Stimulated activated CD4-positive, alpha-beta T cell treated with anti-CD3 and anti-CD28 coated beads, Interleukin-1b, Interleukin-23, amount 100 ng/mL, for 4 hours (primary cell): ENCODE measurements at regions not wholly inside any gene's neighbourhood (a gene's known extent, or its start where the extent isn't known, plus 50 kb on each side); places are given as distances from the start of the nearest gene placed in this dataset.

Experiments
- DNase-seq, 2 donors: peaks; one replicate each; pipeline ENCODE4 v3.0.0-alpha.2; 2020; ENCODE audit warnings: low read depth in 2 of 2

DNA sequence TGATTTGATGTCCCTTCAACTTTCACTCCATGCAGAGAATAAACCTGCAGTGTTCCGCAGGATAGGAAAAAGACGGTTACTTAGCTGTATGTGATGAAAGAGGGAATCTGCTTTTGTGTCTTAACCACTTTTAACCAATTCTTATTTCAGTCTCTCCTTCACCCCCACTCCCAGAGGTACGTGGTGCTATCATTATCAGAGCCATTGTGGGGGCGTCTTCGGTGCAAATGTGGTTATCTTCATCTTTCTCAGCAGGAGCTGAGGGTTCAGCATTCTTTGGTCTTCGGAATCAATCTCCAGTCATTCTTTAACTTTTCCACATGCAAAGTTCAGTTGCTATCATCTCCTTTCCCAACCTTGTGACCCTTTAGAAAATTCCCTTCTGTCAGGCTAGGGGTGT is 219.9 kb upstream of the LYZL1 start:
- DNase-seq: no peak

DNA sequence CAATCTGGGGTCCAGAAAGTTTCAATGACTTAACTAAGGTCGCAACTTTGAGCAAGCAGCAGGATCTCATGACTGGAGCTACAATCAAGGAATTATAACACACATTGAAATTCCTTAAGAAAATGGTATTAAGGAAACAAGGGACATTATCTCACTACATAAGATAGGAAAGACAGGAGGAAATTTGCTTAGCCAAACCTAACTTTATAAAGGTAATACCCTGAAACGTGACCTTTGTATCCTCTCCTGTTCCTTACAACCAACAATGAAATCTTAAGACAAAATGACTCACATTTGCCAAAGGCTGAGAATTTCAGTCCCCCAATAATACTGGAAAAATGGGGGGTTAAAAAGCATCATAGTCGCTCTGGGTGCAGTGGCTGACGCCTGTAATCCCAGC is 218.9 kb upstream of the LYZL1 start:
- no peak for DNase-seq

DNA sequence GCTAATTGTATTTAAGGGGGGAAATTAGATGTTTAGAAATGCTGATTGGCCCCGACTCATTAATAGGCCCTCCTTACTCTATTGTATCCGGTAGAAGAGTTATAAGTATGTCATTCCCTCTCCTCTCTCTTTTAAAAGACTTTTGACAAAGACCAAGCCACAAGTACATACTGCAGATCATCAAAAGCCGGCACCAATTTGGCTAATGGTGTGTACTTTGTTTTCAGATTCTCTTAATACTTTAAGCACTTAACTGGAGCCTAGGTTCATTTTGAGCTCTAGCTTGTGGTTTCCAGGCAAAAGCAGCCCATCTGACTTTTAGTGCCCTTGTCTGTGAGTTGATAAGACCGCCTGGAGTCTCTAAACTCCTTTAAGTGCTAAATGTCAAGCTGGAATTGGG is 210.0 kb upstream of the LYZL1 start:
- no peak for DNase-seq

DNA sequence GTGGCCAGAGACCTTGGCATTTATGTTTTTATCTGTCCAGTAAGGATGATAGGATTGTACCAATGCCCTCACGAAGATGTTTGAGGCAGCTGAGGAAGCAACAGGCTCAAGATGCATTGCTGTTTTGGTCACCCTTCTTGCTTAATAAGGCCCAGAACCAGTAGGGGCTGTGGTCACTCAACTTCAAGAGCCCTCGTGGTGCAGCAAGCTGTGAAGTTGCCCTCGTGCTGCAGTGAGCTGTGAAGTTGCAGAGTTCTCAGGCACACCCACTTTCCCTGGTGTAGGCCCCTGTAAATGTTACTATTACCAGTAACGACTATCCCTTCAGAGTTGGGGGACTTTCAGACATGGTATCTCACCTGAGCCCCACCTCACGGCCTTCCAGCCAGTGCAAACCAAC is 207.6 kb upstream of the LYZL1 start:
- no peak for DNase-seq

DNA sequence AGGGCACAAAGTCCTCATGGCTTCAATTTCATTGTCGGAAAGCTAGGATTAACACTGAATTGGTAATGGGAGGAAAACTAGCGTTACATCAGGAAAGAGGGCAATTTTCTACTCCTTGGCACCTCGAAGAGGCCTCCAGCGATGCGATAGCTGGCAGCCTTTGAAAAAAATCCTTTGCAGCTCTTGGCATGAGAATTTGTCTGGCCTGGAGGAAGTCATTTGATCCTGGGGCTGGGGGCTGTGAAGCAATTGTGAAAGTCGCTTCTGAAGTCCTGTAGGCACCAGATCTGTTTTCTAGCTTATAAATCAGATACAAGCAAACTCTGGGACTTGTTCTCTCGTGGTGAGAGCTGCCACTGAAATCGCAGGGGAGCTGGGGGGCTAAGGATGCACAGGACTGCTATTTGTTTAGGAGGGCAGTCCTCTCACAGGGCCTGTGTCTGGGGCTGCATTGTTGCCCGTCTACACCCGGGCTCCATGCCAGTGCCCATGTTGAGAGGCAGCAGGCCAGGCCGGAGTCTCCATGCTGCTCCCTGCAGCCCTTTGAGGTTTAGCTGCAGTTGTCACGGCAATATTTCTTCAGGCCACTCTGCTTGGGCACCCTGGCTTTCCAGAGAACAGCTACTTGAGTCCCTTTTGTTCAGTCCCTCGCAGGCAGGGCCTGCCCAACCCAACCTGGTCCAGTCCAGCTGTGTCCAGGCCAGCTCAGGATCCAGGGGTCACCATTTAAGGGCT is 206.8 kb upstream of the LYZL1 start:
- DNase-seq: no peak

DNA sequence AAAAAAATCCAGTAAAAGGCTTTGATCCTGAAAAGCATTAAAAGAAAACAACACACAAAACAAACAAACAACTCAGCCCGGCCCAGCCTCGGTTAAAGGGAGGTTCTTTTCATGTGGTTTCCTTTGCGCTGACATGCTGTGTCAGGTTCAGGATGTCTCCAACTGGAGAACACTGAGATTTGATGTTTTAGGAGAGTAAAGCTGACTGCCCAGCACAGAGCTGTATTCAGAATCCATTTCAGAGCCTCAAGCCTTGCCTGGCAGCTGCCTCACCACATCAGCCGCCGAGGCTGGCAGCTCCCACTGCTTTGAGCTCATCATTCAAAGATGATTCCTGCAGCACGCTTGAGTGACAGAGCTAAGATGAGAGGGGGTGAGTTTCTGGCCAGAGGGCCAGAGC is 205.8 kb upstream of the LYZL1 start:
- no peak for DNase-seq

DNA sequence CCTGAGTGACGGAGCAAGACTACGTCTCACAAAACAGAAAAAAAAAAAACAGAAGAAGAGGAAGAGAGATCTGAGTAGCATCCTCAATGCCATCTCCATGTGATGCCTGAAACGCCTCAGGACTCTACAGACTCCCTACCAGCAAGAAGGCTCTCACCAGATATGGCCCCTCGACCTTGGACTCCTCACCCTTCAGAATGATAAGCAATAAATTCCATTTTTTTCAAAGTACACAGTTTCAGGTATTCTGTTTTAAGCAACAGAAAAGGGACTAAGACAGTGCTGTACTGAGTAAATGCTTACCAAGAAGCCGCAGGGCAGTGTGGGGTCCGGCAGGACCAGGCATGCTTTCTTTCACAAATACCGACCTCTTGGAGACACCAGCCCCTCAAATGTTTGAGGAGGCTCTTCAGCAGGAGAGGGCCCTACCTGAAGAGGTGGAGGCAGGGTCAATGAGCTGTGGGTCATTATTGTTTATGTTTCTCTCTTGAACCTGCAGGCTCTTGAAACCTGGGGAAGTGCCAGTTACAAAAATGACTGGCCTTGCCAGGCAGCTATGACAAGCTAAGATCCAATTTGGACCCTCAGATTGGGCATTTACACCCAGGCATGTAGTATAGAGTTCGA is 204.1 kb upstream of the LYZL1 start:
- no peak for DNase-seq

DNA sequence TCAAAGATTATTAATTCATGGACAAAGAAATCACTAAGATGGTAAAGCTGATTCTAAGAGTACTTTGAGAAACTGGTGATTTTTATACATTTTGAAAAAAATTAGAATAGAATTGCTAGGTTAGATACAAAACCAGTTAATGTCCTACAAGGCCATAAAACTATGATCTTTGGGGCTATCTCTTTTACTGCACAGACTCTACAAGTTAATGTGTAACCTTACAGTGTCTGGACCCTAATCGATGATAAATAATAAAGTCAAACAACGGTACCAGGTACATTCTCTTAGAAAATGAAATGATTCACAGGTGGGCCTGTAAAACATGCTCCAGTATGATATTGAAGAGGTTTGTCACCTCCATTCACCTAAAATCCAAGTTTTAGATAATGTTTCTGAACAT is 199.8 kb upstream of the LYZL1 start:
- no peak for DNase-seq

DNA sequence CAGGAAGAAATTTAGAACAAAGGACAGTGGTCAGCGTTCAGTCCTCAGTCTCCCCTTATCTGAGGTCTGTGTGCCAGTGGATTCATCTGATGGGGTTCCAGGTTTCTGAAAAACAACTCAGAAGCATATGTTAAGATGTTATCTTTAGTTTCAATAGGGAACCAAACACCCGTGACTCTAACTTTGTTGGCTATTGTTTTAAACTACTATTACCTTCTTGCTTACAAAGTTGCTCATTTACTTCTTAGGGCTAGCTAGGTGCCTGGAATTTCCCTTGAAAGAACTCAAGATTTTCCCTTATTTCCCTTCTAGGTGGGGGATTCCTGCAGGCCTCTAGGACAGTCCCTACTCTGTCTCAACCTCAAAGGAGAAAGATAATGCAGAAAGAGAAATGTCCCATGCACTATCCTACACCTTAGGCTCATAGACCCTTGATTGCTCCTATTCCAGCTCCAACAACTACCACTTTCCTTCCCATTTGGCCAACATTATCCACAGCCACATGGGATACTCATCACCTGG is 192.5 kb upstream of the LYZL1 start:
- DNase-seq: no peak

DNA sequence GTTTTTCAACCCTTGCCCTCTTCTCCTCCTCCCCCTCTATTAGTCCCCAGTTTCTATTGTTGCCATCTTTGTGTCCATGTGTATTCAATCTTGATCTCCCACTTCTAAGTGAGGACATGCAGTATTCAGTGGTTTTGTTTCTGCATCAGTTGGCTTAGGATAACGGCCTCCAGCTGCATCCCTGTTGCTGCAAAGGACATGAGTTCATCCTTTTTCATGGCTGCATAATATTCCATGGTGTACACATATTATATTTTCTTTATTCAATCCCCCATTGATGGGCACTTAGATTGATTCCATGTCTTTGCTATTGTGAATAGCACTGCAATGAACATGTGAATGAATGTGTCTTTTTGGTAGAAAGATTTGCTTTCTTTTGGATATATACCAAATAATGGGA is 190.4 kb upstream of the LYZL1 start:
- no peak for DNase-seq

DNA sequence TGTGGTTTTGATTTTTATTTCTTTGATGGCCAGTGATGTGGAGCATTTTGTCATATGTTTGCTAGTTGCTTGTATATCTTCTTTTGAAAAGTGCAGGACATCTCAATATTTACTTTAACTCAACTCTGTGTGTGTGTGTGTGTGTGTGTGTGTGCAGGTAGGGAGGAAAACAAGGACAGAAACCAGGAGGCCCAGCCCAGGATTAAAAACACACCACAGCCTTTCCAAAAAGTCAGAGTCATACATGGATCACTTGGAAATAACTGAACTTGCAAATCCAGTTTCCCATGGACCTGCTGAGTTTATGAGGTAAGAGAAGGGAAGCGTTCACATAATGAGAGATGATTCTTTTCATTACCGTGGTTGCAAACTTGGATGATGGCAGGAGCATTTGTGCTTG is 189.9 kb upstream of the LYZL1 start:
- no peak for DNase-seq

DNA sequence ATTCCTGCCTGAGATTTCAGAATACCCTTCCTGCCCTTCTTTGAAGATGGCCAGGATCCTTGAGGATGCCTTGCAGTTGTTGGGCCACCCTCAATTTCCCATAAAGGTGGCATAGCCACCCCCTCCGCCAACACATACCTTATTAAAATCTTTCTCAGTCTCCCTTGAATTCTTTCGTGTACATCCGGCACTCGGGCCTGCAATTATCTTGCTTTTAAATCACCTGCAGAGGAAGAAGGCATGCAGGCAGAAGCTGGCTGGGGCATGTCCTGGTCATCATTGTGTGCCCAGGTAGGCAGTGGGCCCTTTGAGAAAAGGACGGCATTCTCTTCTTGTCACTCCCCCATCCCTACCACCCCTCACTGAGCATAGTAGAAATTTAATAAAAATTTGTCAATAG is 189.5 kb upstream of the LYZL1 start:
- no peak for DNase-seq

DNA sequence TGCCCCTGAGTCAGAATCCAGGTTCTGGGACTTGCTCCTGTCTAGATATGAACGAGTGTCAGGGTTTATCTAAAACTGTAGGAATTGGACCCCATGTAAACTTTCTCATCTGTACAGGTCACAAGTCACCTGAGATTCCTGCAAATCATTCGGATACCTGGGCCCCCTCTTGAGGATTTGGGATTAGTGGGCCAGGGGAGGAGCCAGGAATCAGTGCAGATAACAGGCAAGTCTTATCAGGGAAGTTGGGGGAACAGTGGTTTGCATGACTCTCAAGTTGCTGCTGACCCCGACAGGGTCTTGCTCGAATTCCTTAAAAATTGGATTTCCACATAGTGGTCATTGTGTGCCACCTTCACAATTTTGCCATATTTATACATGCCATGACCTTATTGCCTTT is 188.4 kb upstream of the LYZL1 start:
- no peak for DNase-seq

DNA sequence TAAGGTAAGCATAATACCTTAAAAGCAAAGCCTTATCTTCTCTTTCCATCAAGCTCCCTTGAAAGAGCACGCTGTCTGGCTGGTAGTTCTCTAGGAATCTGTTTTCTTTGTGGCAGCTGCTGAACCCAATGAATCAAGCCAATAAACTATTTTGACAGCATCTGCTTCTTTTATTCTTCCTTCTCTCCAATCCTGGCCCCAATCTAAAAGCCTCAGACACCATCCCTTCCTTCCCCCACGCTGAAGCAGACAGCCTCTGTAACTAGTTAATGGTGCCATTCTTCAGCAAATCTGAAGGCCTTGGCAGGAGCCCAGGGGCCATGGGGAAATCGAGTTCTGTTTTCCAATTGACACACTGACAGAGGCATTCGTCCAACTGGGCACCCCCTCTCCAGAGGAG is 186.6 kb upstream of the LYZL1 start:
- DNase-seq: no peak

DNA sequence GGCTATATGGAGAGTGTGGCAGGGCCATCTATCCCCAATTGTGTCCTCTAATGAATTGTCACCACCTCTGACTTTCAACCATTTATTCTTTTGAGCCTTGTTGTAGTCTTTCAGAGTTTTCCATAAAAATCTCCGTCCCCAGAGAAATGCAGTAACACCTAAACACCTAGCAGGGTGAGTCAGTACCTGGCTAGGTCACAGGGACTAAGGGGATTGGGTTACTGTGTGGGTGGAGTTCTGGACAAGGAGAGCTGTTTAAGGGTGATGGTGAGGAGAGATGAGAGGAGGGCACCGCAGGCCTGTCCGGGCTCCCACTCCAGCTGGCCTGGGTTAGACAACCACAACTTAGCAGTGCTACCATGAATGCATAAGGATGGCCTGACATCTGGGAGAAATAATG is 186.2 kb upstream of the LYZL1 start:
- no peak for DNase-seq

DNA sequence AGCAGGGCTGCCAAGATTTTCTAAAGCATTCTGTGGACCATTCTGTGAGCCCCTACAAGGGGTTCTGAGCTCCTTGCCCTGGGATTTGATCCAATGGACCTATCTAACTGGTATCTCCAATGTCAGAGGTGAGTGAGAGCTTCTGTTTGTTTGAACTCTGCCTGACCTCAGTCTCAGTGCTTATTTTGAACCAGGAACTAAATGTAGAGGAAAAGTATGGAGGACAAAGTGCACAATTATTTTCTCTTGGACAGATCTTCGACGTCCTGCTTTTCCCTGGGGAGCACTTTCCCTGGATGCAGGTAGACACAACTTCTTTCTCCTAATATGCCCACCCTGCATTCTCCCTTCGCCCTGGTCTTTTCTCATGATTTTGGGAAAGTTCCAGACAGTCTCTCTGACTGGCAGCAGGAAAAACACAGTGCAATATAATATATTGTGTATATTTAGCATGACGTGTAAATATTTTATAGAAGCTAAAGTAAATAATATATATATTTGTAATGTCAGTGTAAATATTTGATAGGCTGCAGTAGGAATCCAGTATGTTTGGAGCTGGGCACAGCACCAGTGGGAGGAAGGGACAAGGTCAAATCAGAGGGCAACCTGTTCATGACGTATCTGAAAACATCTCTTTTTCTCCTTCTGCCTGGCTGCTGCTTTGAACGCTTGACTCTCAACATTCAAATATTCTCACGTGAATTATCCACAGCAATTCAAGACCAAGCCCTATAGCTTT is 184.0 kb upstream of the LYZL1 start:
- DNase-seq: no peak

DNA sequence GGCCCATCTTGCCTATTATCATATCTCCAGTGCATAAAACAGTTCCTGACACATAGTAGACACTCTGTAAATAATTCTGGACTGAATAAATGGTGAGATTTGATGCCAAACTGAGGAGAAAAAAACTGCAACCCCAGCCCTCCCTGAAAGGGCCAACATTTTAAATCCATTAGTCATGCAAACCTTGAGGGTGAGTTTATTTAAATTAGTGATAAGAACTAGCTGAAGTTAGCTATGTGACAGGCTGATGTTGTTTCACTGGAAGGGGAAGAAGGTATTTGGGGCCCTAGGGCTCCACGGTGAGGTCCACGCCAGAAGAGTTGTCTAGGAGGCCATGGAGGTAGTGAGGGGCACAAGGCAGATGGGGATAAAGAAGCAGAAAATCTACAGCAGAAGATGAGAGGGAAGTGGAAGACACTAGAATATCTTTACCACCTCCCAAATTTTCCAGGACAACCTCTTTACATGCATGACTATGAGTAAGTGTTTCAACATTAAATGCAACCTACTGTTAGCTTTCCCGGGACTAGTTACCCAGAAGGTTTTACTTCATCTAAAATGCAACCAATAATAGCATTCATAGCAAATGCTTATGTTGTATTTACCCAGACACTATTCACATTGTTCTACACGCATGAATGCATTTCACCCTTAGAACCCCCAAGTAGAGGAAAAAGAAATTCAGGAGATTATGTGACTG is 183.2 kb upstream of the LYZL1 start:
- DNase-seq: no peak

DNA sequence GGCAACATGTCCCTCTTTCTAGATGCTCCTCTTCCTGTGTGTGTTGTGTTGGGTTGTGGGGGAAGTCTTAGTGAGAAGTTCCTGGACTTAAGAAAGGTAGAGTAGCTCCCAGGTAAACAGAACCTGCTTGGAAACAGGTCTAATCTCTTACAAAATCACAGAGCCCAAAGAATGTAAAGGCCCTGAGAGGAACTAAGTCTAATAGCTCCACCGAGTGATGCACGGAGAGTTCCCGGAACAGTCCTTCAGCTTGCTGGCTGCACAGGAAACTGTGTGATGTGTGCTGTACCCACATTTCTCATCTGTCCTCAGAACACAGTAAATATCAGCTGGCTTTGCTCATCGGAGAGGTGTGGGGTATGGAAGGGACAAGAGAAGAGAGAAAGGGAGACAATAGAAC is 182.6 kb upstream of the LYZL1 start:
- DNase-seq: no peak

DNA sequence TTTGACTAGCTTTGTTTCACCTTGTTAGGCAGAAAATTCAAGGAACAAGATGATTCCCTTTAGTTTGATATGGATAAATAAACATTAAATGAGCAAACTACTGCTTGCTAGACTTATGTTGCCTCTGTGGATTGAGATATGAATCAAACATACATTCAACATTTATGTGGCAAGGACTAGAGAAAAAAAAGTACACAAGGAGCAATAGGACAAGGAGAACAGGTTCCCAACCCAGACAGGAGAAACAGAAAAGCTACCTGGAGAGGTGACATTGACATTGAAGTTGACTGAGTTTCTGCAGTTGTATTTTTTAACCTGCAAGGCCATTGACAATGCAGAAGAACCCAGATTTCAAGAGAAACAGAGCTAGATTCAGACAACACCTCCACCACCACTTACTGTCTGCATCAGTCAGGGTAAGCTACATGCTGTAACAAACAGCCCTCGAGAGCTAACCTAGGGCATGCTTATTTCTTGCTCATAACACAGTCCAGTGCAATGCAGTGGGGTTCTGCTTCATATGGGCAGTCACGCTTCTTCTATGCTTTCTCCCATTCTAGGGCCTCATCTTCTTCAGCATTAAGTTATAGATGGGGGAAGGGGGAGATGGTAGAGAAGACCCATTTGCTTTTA is 180.9 kb upstream of the LYZL1 start:
- DNase-seq: no peak

DNA sequence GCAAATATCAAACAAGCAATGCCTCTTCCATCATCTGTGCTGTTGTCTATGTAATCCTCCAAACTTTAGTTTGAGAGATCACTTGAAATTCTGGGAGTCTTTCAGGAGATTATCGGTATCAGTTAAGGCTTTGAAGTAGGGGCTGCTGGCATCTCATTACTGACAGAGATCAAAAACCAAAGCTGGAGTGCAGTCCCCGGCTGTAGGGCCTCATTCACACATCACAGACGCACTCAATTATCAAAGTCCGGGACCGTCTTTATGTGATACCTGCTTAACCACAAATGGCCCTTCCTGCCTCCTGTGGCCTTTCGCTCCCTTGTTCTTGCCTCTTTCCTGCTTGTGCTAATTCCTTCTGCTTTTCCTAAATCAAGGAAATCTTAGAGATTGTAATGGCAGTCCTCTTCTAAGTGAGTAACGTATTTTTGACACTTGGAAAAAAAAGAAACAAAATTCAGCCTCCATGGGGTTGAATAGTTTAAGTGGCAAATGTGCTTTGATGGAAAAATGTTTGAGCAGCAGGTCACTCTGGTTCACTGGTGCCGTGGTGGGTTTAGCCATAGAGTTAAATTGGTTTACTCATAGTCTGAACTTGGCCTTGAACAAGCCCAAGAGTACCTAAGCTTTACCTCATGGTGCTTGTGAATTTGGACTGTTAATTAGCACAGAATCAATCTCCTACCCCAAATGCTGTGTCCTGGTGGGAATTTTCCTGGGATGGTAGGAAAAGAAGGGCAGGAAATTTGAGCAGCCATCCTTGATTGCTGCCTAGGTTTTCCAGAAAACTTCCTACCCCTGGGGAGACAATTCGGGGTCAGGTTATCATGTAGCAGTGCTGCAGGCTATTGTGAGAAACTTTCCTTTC is 178.9 kb upstream of the LYZL1 start:
- no peak for DNase-seq
